ENCODE measurements at regions not wholly inside any gene's neighbourhood (a gene's known extent, or its start where the extent isn't known, plus 50 kb on each side); places are given as distances from the start of the nearest gene placed in this dataset.

GRCh38 chr21:43348801-43349261, 78.1 kb downstream of the SIK1 start:
- no peak for TF ChIP-seq CTCF (conservative IDR thresholded peaks at IDR 0.05; ENCODE audit: low read depth)
- POLR2A ChIA-PET (ENCODE audit: low non-redundant PET), result no interaction called here
- no peak for DNase-seq (ENCODE audit: low spot score)
- CTCF ChIA-PET, result no interaction called here
- peak overlapping the region; percentile 79 for H3K27ac ChIP-seq

GRCh38 chr21:43348170-43348766, 78.7 kb downstream of the SIK1 start:
- ChIA-PET CTCF (no interaction called here), POLR2A (ENCODE audit: low non-redundant PET) (no interaction called here)
- DNase-seq (ENCODE audit: low spot score), result no peak

GRCh38 chr21:43347461-43348169, 79.3 kb downstream of the SIK1 start:
- DNase-seq (ENCODE audit: low spot score), result no peak
- TF ChIP-seq CTCF (conservative IDR thresholded peaks at IDR 0.05; ENCODE audit: low read depth), result no peak
- peak overlapping the region; percentile 79 for H3K27ac ChIP-seq
- ChIA-PET CTCF (no interaction called here), POLR2A (ENCODE audit: low non-redundant PET) (no interaction called here)

More at GRCh38 chr21:43348170-43348766, 78.7 kb downstream of the SIK1 start:
- TF ChIP-seq CTCF (conservative IDR thresholded peaks at IDR 0.05; ENCODE audit: low read depth), result no peak
- H3K27ac ChIP-seq, result peak overlapping the region; percentile 79

GRCh38 chr21:43346551-43346950, 80.4 kb downstream of the SIK1 start:
- TF ChIP-seq CTCF (conservative IDR thresholded peaks at IDR 0.05; ENCODE audit: low read depth), result no peak
- CTCF ChIA-PET, result no interaction called here
- DNase-seq (ENCODE audit: low spot score), result no peak
- H3K27ac ChIP-seq, result peak overlapping the region; percentile 79
- POLR2A ChIA-PET (ENCODE audit: low non-redundant PET), result no interaction called here

GRCh38 chr21:43345746-43346409, 81.1 kb downstream of the SIK1 start:
- peak overlapping the region; percentile 79 for H3K27ac ChIP-seq
- no peak for TF ChIP-seq CTCF (conservative IDR thresholded peaks at IDR 0.05; ENCODE audit: low read depth)
- POLR2A ChIA-PET (ENCODE audit: low non-redundant PET), result no interaction called here
- CTCF ChIA-PET, result no interaction called here
- DNase-seq (ENCODE audit: low spot score), result peak; percentile 51

GRCh38 chr21:43345046-43345745, 81.7 kb downstream of the SIK1 start:
- CTCF ChIA-PET, result no interaction called here
- H3K27ac ChIP-seq, result peak overlapping the region; percentile 79
- DNase-seq (ENCODE audit: low spot score), result no peak

More at GRCh38 chr21:43345046-43345745, 81.7 kb downstream of the SIK1 start:
- POLR2A ChIA-PET (ENCODE audit: low non-redundant PET), result no interaction called here
- TF ChIP-seq CTCF (conservative IDR thresholded peaks at IDR 0.05; ENCODE audit: low read depth), result no peak

Measured in RWPE1 (cell line).